Lower leg skin (tissue), 4 donors: ENCODE measurements at regions not wholly inside any gene's neighbourhood (a gene's known extent, or its start where the extent isn't known, plus 50 kb on each side); places are given as distances from the start of the nearest gene placed in this dataset.

Source experiments
- DNase-seq, 2 donors: peaks; one replicate each; pipeline ENCODE4 v3.0.0-alpha.2; 2019; ENCODE audit warnings: low spot score in 2 of 2
- H3K4me3 ChIP-seq: fragments of 200-600 bp; sonication (generic); 2 replicates; pipeline ENCODE4 v1.5.1; 2017; ENCODE audit warnings: mild to moderate bottlenecking, low read depth; ENCODE audit not compliant: poor library complexity, severe bottlenecking
- POLR2A ChIP-seq, 2 donors: fragments of 450-650 bp; IDR thresholded peaks; one replicate each; pipeline ENCODE4 v1.6.1; 2016 to 2017; ENCODE audit warnings: antibody characterized with exemption in 2 of 2, mild to moderate bottlenecking in 1 of 2, moderate library complexity in 1 of 2
- WGBS, 2 donors: methylation state at CpG; one replicate each; pipeline ENCODE4 v1.1.5; 2018; 5-methylcytosine and 5-hydroxymethylcytosine counted together
- intact Hi-C: fragments of 100-400 bp; cut with DNase I; formaldehyde crosslinking; loops from one replicate; pipeline ENCODE4 v1.15.0; 2023; ENCODE audit warnings: low total_unique reads
- TF ChIP-seq, protein P1 (sequence below), 3 donors: fragments of 450-650 bp; IDR thresholded peaks; one replicate each; pipeline ENCODE4 v1.5.1; 2016; ENCODE audit warnings: antibody characterized with exemption in 3 of 3, mild to moderate bottlenecking in 3 of 3, moderate library complexity in 2 of 3

DNA sequence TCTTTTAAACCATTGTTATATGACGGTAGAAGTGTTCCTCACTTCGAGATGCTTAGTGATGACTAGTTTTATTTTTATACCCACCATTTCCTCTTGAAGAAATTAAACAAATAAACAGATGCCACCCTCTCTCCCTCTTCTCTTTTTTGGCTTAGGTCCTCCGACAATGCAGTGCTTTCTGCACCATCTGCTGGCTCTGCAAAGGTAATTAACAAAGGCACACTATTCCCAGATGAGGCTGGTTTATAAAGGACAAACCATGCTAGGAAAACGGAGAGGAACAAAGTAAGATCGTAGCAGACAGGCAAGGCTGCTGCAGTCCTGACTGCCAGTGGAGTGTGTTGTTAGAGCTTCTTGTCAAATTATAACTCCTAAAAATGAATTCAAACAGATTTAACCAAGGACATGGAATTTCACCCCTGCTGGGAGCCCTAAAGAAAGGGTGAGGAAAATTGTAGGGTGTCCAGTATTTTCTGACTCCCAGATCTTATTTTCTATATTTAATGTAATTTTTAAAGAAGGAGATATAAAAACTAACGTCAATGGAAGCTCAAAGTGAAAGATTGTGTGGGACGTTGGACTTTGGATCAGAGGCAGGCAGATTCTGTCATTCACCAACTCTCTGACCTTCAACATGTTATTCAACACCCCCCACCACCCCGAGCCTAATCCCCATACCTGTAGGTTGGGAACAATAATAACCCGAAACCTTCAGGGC is 142.1 kb downstream of the CPEB2 start:
- intact Hi-C loops, result no loop called here

DNA sequence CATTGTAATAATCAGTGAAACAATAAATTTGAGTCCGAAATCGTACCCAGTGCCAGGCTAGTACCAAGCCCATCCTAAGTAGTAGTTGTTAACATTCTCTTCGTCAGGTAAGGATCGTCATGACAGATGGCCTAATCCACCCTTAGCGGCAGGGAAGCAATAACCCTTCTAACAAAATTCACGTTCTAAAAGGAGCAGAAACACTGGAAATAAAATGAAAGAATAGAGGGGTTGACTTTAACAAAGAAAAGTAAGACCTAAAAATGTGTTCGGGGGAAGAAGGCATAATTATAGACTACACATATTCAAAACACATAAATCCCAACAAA is 142.7 kb downstream of the CPEB2 start:
- intact Hi-C loops, result no loop called here
- DNase-seq, result no peak
- WGBS, 2 donors, result 87 to 95% methylated on average over 7 of the region's 7 CpGs
- no peak overlapping the region for H3K4me3 ChIP-seq
- TF ChIP-seq POLR2A (IDR thresholded peaks at IDR 0.05), result no peak
- TF ChIP-seq, protein P1, sequence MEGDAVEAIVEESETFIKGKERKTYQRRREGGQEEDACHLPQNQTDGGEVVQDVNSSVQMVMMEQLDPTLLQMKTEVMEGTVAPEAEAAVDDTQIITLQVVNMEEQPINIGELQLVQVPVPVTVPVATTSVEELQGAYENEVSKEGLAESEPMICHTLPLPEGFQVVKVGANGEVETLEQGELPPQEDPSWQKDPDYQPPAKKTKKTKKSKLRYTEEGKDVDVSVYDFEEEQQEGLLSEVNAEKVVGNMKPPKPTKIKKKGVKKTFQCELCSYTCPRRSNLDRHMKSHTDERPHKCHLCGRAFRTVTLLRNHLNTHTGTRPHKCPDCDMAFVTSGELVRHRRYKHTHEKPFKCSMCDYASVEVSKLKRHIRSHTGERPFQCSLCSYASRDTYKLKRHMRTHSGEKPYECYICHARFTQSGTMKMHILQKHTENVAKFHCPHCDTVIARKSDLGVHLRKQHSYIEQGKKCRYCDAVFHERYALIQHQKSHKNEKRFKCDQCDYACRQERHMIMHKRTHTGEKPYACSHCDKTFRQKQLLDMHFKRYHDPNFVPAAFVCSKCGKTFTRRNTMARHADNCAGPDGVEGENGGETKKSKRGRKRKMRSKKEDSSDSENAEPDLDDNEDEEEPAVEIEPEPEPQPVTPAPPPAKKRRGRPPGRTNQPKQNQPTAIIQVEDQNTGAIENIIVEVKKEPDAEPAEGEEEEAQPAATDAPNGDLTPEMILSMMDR (IDR thresholded peaks at IDR 0.05), result no peak

More for the DNA sequence above, 142.1 kb downstream of the CPEB2 start:
- WGBS, 2 donors, result 72 to 78% methylated on average over 9 of the region's 9 CpGs
- TF ChIP-seq, protein P1 (IDR thresholded peaks at IDR 0.05), result no peak
- DNase-seq, result no peak
- H3K4me3 ChIP-seq, result no peak overlapping the region

DNA sequence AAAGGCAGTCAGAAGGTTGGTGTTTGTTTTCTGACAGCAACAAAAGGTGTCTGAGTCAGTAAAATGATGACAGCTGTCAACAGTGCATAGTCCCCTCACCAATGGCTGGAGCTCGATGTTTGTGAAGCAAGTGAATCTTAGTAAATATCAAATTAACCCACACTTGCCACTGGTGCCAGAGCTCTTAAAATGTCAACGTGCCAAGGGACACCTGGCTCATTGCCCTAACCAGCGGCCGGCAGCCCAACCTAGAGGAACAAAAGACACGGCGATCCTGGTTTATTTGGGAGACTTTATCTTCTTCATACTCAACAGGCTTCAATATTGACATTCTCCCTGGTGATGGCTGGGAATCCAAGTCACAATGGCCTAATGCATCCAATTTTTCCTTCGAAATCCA is 143.4 kb downstream of the CPEB2 start:
- intact Hi-C loops, result no loop called here
- no peak for TF ChIP-seq POLR2A (IDR thresholded peaks at IDR 0.05)
- 86 to 92% methylated on average over 7 of the region's 7 CpGs for WGBS, 2 donors
- no peak for DNase-seq
- H3K4me3 ChIP-seq, result no peak overlapping the region

DNA sequence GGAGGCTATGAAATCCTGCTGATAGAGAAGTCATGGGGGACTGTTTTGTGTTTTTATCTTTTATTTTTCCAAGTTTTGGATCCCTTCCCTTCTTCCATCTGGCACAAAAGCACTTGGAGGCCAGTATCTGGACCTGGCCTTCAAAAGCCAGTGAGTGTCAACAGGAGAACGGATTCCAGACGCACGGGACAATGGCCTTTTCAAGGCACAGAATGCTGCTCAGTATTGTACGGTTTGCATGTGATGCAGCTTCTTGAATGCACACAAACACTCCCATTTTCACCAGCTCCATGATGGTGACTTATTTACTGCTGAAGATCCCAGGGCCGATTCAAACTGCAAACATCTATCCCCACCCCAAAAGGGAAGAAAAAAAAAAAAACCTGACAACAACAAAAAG is 145.4 kb downstream of the CPEB2 start:
- TF ChIP-seq, protein P1 (IDR thresholded peaks at IDR 0.05), result no peak
- TF ChIP-seq POLR2A (IDR thresholded peaks at IDR 0.05), result no peak
- DNase-seq, result no peak
- H3K4me3 ChIP-seq, result no peak overlapping the region
- WGBS, 2 donors, result 56 to 67% methylated on average over 5 of the region's 5 CpGs
- intact Hi-C loops, result no loop called here

DNA sequence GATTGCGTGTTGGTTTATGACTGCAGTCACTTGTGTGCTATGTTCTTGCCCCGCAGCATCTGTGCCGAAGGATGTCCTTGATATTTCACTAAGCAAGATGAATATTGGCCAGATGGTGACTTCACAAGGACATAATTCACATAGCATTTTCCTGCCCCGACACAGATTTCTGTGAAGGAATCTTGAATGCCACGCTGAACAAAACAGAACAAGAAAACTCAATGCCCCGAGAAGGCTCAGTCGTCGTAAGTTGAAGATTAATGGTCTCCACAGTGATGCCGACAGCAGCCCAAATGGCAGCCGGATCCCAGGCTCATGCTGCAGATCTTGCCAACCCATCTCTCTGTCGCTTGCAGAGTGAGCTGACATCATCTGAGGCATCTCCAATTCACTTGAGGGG is 145.9 kb downstream of the CPEB2 start:
- no peak overlapping the region for H3K4me3 ChIP-seq
- TF ChIP-seq, protein P1 (IDR thresholded peaks at IDR 0.05), result no peak
- TF ChIP-seq POLR2A (IDR thresholded peaks at IDR 0.05), result no peak
- 35 to 47% methylated on average over 11 of the region's 11 CpGs for WGBS, 2 donors
- no peak for DNase-seq
- intact Hi-C loops, result no loop called here

DNA sequence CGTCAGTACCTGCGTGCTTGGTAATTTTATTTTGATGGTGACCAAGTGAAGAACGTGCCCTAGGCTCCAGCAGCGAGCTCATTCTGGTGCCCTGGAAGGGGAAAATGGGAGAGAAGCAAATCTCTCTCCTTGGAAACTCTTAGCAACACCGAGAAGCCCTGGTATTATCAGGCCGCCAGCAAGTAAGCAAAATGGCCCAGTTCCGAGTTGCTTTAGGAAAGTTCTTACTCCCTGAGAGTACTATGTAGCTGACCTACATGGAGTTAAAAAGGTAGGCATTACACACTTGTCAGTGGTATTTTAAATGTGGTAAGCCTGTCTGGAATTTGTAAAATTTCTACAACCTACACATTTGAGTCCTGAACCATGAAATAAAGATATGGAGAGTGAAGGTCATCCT is 146.4 kb downstream of the CPEB2 start:
- no peak for DNase-seq
- intact Hi-C loops, result no loop called here
- TF ChIP-seq POLR2A (IDR thresholded peaks at IDR 0.05), result no peak
- TF ChIP-seq, protein P1 (IDR thresholded peaks at IDR 0.05), result no peak
- 70 to 82% methylated on average over 7 of the region's 7 CpGs for WGBS, 2 donors
- no peak overlapping the region for H3K4me3 ChIP-seq
